GM12864 (cell line): ENCODE measurements at regions not wholly inside any gene's neighbourhood (a gene's known extent, or its start where the extent isn't known, plus 50 kb on each side); places are given as distances from the start of the nearest gene placed in this dataset.

Source experiments
- DNase-seq: peaks from one replicate; pipeline ENCODE4 v3.0.0-alpha.2; 2011; ENCODE audit warnings: low read depth
- H3K4me3 ChIP-seq: 2 replicates; pipeline ENCODE4 v1.5.1; 2011; ENCODE audit warnings: mild to moderate bottlenecking, low read depth, low read length, control low read depth
- TF ChIP-seq, protein P1 (sequence below): IDR thresholded peaks from 2 replicates; pipeline ENCODE4 v1.5.1; 2011; ENCODE audit warnings: low read depth, mild to moderate bottlenecking, moderate library complexity, low read length, control low read depth, inconsistent platforms; ENCODE audit errors: missing control alignments

DNA sequence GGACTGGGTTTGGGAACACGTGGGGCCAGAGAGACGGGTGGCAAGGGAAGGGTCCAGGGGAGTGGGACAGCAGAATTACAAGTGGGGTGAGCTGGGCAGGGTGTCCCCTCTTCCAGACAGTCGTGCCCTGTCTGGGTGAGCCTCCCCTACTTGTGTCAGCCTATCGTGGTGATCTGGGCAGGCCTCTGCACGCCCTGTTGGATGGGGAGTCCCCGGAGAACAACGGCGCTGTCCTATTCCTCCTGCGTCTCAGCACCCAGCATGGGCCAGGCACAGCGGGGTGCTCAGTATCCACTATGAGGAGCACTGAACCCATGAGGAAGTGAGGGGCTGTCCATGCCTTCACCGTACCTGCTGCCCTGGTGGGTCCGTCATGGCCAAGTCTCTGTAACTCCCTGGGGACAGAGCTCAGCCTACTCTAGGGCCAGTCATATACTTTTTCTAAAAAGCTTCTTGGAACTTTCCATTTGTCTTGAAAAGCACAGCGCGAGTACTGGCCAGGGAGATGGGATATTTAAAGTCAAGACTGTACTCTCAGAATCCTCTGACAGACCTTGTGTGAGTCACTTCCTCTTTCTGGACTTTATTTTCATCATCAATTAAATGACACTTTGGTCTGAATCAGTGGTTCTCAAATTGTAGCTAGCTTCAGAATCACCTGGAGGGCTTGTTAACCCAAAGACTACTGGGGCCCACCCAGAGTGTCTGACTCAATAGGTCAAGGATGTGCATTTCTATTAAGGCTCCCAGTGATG lies 81.7 kb upstream of the NECTIN1 start:
- no peak for DNase-seq

GRCh38 chr11:119809346-119809745 lies 80.3 kb upstream of the NECTIN1 start:
- TF ChIP-seq, protein P1, sequence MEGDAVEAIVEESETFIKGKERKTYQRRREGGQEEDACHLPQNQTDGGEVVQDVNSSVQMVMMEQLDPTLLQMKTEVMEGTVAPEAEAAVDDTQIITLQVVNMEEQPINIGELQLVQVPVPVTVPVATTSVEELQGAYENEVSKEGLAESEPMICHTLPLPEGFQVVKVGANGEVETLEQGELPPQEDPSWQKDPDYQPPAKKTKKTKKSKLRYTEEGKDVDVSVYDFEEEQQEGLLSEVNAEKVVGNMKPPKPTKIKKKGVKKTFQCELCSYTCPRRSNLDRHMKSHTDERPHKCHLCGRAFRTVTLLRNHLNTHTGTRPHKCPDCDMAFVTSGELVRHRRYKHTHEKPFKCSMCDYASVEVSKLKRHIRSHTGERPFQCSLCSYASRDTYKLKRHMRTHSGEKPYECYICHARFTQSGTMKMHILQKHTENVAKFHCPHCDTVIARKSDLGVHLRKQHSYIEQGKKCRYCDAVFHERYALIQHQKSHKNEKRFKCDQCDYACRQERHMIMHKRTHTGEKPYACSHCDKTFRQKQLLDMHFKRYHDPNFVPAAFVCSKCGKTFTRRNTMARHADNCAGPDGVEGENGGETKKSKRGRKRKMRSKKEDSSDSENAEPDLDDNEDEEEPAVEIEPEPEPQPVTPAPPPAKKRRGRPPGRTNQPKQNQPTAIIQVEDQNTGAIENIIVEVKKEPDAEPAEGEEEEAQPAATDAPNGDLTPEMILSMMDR, result no peak
- no peak overlapping the region for H3K4me3 ChIP-seq
- no peak for DNase-seq

More for the DNA sequence above, 81.7 kb upstream of the NECTIN1 start:
- TF ChIP-seq, protein P1, result no peak
- H3K4me3 ChIP-seq, result no peak overlapping the region

DNA sequence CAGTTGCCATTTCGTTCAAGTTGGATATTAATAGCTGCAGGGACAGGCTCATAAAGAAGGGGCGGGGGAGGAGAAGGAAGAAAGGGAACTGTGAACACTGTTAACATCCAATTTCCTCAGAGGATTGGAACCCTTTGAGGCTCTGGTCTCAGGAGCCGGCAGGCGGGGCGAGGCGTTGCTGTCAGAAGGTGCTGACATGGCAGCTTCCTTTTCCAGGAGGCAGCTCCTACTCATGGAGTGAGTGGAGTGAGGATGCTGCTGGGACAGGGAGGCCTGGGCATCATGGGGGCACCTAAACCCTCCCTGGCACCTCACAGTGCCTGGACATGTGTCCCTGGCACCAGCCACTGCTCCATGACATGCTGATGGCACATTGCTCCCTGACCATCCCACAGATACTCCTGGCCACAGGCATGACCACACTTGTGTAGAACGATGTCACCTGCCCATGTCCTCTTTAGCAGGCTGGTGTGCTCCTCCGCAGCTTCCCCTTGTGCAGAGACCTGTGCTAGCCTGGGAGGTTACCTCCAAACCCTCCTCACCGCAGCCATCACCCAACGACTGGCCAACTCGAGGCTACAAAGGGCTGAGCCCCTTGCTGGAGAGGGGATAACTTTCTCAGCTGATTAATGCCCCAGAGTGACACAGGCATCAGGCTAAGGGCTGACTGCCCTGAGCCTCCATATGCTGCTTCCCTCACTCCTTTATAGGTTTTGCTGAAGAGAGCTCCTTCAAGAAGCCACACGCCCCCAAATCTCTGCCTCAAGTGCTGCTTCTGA lies 79.6 kb upstream of the NECTIN1 start:
- TF ChIP-seq, protein P1, result no peak
- H3K4me3 ChIP-seq, result no peak overlapping the region
- no peak for DNase-seq

DNA sequence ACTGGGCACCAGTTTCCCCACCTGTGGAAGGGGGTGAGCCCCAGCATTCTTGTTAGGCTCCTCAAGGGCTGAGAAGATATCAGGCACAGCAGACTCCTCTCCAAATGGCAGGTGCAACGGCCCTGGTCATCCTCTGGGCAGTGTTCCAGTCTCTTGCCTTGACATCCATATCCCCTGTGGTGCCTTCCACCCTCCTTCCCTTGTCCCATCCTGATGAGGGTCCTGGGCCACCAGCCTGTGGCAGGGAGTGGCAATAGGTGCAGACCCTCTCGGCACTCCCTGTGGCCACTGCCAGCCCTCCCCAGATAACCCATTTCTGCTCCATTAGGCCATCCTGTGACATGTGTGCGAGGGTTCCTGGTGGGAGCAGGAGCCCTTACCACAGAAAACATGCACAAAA lies 78.8 kb upstream of the NECTIN1 start:
- no peak overlapping the region for H3K4me3 ChIP-seq
- no peak for DNase-seq
- TF ChIP-seq, protein P1, result no peak

- no peak overlapping the region for H3K4me3 ChIP-seq
- TF ChIP-seq, protein P1, result no peak
- no peak for DNase-seq
Observed at GRCh38 chr11:119807402-119807801, 78.4 kb upstream of the NECTIN1 start.

DNA sequence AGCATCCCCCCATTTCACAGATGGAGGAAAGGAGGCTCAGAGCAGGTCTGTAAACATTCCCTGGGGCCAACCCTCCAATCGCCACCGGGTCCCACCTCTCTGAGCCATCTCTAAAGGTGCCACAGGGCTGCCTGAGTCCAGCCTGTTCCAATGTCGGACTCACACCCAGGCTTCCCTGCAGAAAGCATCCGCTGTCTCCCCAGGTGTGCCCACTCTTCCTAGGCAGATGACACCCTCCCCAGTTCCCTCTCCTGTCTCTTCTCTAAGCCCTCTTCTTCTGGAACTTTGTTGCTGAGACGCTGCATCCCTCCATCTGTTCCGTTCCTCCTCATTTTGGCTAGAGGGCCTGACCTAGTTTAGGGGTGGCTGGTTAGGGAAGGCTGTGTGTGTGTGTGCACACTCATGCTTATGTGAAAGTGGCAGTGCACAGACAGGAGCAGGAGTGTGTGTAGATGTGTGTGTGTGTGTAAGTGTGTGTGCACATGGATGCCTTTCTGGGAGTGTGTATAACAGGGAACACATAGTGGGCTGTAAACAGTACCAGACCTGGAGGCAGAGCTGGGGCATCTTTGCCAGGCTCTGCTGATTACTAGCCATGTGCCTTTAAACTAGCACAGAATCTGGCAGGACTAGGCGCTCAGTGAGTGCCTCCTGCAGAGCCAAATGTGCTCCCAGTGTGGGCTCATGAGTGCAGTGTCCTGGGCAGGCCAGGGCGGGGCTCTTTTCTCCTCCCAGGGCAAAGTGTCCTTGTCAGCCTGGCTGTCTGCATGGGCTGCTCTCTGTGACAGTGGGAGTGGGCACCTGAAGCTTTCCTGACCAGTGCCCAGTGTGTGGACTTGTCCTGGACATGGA lies 77.3 kb upstream of the NECTIN1 start:
- no peak overlapping the region for H3K4me3 ChIP-seq
- no peak for DNase-seq
- TF ChIP-seq, protein P1, result no peak
